Ramos (cell line): ENCODE measurements at regions not wholly inside any gene's neighbourhood (a gene's known extent, or its start where the extent isn't known, plus 50 kb on each side); places are given as distances from the start of the nearest gene placed in this dataset.

ENCODE experiments used
- in situ Hi-C: fragments of 300-500 bp; cut with MboI; formaldehyde crosslinking; loops from one replicate; pipeline ENCODE4 v1.14.3; 2022; ENCODE audit warnings: low sequenced_read_pairs; ENCODE audit not compliant: unreplicated experiment

DNA sequence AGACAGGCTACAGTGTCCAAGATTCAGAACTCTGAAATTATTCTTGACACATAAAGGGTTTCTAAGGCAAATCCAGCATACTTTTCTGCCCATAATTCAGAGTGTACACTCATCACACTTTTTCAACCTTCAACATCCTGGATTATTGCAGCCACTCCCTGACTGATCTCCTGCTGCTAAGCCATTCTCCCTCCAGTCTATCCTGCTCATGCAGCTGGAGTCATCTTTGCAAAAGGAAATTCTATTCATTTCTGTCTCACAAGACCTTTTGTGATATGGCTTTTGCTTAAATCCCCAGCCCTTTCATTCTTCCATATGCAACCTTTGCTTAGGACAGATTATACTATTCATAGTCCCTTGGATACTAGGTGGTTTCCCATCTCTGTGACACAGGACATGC lies 236.1 kb upstream of the LDB2 start:
- in situ Hi-C loops, result no loop called here

- in situ Hi-C loops, result no loop called here
Measured at GRCh38 chr4:17134100-17134499, 235.7 kb upstream of the LDB2 start.

- in situ Hi-C loops, result no loop called here
Measured at GRCh38 chr4:17132226-17132625, 233.8 kb upstream of the LDB2 start.

- in situ Hi-C loops, result no loop called here
Measured at GRCh38 chr4:17128268-17128667, 229.8 kb upstream of the LDB2 start.

- in situ Hi-C loops, result no loop called here
Measured at GRCh38 chr4:17126321-17126966, 228.0 kb upstream of the LDB2 start.

- in situ Hi-C loops, result no loop called here
Measured at GRCh38 chr4:17124767-17125166, 226.3 kb upstream of the LDB2 start.

DNA sequence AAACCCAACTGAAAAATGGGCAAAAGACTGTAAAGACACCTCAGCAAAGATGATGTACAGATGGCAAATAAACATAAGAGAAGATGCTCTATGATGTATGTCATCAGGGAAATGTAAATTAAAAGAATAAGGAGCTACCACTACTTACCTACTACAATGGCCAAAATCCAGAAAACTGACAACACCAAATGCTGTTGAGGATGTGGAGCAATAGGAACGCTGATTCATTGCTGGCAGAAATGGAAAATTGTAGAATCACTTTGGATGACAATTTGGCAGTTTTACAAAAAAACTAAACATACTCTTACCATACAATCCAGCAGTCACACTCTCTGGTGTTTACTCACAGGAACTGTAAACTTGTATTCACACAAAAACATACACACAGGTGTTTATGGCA lies 222.3 kb upstream of the LDB2 start:
- in situ Hi-C loops, result no loop called here

DNA sequence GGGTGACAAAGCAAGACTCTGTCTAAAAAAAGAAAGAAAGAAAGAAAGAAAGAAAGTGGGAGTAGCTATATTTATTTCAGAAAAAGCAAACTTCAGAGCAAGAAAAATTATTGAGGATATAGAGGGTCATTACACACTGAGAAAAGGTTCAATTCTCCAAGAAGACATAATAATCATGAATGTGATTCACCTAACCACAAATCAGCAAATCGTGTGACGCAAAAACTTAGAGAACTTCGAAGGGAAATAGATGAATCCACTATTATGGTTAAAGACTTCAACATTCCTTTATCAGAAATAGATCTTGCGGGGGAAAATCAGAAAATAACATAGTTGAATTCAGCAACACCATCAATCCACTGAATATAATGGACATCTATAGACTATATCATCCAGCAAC lies 219.3 kb upstream of the LDB2 start:
- in situ Hi-C loops, result no loop called here

DNA sequence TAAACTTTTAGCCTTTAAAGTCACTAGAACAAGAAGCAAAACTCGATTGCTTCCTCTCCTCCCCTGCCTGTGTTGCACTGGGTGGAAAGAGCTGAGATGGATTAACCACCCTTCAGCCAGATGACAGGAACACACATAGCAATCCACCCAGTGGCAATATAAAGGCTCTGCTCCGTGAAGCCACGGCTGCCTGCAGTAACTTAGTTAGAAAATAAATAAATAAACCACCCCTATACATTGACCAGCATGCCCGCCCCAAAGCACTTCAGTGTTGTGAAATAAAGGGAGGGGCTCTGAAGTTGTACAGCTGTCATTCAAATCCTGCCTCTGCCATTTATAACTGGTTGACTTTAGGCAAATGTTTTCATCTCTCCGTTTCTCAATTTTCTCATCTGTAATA lies 217.1 kb upstream of the LDB2 start:
- in situ Hi-C loops, result no loop called here

GRCh38 chr4:17112292-17112659 lies 213.8 kb upstream of the LDB2 start:
- in situ Hi-C loops, result no loop called here

DNA sequence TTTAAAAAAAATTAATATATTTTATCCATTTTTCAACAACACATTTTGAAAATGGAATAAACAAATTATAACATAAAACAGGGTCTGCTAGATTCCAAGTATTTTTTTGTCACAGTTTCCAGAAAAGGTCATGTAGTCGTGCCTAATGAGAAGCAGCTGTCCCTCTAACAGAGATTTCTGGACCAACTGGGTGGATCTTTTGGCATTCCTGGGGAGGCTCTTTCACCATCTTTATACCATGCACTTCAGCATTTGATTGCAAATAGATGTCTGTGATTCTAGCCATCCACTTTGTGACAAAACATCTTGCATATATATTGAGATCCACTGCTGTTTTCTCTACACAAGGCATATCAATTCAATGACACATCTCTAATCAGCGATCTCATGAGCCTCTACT lies 210.7 kb upstream of the LDB2 start:
- in situ Hi-C loops, result no loop called here

DNA sequence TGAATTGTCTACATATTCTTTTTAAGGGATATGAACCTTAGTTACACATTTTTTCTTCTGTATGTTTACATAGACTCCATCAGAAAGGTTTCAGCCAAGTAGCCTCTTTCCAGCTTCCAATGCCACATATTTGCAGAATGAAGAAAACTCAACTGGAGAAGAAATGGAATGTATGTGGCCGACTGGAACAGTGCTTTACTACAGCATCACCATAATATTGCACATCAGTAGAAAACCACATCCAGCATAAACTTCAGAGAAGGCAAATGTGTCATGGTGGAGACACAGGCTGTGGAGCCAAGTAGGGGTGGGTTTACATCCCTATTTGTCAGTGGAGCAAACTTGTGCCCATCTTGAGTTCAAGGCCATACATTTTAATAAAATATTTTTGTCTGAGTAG lies 204.8 kb upstream of the LDB2 start:
- in situ Hi-C loops, result no loop called here

GRCh38 chr4:17098996-17099395 lies 200.6 kb upstream of the LDB2 start:
- in situ Hi-C loops, result no loop called here

GRCh38 chr4:17098401-17098800 lies 200.0 kb upstream of the LDB2 start:
- in situ Hi-C loops, result no loop called here

DNA sequence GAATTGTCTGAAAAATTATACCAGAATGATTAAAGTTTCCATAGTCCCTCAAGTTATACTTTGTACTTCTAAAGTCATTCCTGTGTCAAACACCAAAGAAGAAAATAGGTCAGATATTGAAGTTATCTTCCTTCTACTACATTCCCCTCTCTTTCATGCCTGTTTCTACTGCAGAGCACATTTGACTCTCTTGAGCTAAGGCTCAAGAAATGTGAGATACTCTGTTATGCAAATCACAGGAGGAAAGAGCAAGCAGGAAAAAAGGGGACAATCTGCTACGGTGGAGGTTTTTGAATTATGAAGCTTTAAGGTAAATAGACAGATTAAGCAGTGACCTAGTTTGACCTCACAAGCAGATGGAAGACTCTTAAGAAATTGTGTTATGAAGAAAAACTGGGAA lies 198.9 kb upstream of the LDB2 start:
- in situ Hi-C loops, result no loop called here

GRCh38 chr4:17096692-17097091 lies 198.2 kb upstream of the LDB2 start:
- in situ Hi-C loops, result no loop called here

DNA sequence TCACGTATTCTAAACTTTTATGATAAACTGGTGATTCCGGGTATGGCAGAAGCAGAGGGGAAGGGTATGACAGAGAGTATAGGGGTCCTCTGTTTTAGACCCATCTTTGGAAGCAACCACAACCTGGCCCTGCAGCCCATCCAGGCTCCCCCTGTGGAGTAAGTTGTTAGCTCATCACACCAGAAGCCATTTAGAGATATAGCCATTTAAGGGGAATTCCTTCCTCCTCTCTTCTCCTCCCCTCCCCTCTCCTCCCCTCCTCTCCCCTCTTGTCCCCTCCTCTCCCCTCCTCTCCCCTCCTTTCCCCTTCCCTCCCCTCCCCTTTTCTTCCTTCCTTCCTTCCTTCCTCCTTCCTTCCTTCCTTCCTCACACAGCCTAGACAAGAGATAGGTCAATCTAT lies 197.3 kb upstream of the LDB2 start:
- in situ Hi-C loops, result no loop called here

DNA sequence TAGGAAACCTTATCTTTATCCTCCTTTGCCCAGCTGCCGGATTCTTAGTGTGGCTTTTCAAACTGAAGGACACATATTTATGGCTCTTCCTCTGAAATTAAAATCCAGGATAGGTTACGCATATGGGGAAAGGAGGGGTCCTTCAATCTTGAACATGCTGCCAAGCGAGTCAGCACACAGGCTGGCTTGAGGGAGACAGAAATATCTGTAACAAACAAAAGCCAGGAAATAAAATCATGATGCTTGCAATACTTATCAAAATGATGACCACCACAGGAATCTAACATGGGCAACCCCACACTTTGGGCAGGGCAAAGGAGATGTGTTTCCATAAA lies 196.4 kb upstream of the LDB2 start:
- in situ Hi-C loops, result no loop called here

DNA sequence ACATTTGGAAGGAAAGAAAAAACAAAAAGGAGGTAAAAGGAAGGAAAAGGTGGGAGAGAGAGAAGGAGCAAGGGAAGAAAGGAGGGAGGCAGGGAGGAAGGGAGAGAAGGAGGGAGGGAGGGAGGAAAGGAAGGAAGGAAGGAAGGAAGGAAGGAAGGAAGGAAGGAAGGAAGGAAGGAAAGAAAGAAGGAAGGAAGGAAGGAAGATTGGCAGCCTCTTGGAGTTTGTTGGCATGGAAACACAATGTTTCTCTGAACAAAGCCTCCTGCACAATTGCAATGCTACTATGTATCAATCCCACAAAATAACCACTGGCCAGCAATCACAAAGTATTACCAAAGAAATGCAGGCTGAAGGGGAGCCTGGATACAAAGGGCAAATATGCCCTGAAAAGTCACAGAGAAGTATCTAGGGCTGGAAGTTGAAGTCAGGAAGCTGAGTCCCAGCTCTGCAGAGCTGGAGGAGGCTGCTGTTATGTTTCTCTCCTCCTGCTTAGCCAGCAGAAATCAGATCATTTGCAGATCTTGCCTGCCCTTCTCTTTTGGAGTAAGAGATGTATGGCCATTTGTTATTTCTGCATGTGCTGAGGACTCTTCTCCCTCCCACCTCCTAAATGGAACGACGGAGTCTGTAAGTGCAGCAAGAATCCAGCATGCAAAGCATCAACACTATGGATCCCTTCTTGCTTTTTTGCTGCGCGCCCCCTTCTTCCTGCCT lies 195.9 kb upstream of the LDB2 start:
- in situ Hi-C loops, result no loop called here

DNA sequence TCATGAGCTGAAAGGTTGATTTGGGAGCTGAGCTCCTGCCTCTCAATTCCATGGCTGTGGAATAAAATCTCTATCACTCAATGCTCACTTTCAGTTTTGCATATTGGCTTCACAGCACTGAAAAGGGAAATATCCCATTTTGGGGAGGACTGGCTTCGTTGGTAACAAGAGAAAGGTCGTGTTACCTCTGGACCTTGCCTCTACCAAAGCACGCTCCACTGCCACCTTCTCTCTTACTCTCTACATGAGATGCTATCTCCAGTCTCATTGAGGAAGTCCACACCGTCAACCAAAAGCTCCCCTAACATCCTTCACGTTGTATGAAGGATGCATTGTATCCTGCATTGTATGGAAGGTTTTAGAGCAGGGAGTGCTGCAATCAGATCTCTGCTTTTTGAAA lies 195.0 kb upstream of the LDB2 start:
- in situ Hi-C loops, result no loop called here

GRCh38 chr4:17092736-17093437 lies 194.4 kb upstream of the LDB2 start:
- in situ Hi-C loops, result no loop called here

GRCh38 chr4:17091104-17091503 lies 192.7 kb upstream of the LDB2 start:
- in situ Hi-C loops, result no loop called here
